Adipocyte (in vitro differentiated cells): ENCODE measurements at regions not wholly inside any gene's neighbourhood (a gene's known extent, or its start where the extent isn't known, plus 50 kb on each side); places are given as distances from the start of the nearest gene placed in this dataset.

Source experiments
- DNase-seq: peaks from one replicate; pipeline ENCODE4 v3.0.0-alpha.2; 2015; ENCODE audit warnings: low read depth
- H3K27me3 ChIP-seq: replicated peaks from 2 replicates; pipeline ENCODE4 v1.7.0; 2013; ENCODE audit warnings: mild to moderate bottlenecking, low read length, moderate library complexity; ENCODE audit not compliant: control insufficient read depth, insufficient read depth
- H3K36me3 ChIP-seq: 2 replicates; pipeline ENCODE4 v1.7.0; 2013; ENCODE audit warnings: low read length, mild to moderate bottlenecking, moderate library complexity; ENCODE audit not compliant: control insufficient read depth, insufficient read depth, severe bottlenecking
- H3K4me1 ChIP-seq: 2 replicates; pipeline ENCODE4 v1.7.0; 2013; ENCODE audit warnings: mild to moderate bottlenecking, low read length, moderate library complexity; ENCODE audit not compliant: control insufficient read depth, insufficient read depth
- H3K4me3 ChIP-seq: 2 replicates; pipeline ENCODE4 v1.7.0; 2013; ENCODE audit warnings: mild to moderate bottlenecking, low read length, moderate library complexity
- H3K9ac ChIP-seq: 2 replicates; pipeline ENCODE4 v1.7.0; 2013; ENCODE audit warnings: mild to moderate bottlenecking, low read length, moderate library complexity
- H3K9me3 ChIP-seq: 2 replicates; pipeline ENCODE4 v1.7.0; 2013; ENCODE audit warnings: mild to moderate bottlenecking, low read length, moderate library complexity; ENCODE audit not compliant: control insufficient read depth

DNA sequence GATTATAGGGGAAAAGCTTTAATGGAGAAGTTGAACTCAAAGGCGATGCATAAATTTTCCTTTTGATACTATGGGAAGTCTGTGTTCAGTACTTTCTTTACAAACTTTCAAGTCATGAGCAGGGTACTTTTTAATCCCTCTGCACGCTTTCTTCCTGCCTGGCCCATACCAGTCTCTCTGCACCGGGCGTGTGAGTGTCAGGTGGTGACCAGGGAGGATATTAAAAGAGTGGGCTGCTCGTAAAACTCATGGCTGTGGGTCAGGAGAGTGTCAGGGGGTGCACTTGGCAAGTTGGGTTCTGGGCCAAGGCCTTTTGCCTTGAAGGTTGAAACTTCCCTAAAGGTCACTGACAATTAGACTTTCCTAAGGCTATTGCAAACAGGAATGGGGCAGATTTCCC is 367.8 kb downstream of the GPD2 start:
- H3K9me3 ChIP-seq = peaks cover 4% of the 10 kb centered on the region
- H3K4me1 ChIP-seq = no peaks in the 10 kb centered on the region
- no peaks in the 10 kb centered on the region for H3K27me3 ChIP-seq
- no peak overlapping the region for H3K9ac ChIP-seq
- no peak overlapping the region for H3K4me3 ChIP-seq
- no peak for DNase-seq
- no peaks in the 10 kb centered on the region for H3K36me3 ChIP-seq

DNA sequence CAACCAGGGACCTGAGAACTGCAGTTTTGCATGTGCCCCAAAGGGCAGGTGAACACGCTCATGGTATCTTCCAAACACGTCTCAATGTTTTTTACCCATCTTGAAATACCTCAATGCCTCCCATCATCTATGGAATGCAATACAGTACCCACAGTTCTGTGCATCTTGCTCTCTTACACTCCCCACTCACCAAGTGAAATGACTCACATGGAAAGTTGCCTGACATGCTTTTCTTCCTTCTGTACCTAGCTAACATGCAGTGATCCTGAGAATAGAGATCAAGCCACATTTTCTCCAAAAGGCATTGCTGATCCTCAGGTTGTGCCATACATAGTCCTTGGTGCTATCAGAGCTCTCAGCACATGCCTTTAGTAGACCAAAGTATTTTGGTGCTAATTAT is 373.9 kb downstream of the GPD2 start:
- H3K27me3 ChIP-seq = no peaks in the 10 kb centered on the region

DNA sequence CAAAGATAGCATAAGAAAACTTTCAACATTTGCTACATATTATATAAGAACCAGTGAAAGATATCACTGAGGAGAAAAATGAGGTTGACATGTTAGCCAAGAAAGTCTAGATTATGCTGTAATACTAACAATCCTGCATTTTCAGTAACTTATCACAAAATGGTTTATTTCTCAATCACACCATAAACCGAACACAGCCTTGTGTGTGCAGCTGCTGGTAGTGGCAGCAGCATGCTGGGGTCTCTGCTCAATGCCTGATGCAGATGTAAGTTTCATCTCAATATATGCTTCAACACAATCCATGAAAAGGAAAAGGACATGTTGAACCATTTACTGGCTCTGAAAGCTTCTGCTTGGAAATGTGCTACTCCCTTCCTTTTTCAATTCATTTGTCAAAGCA is 376.3 kb downstream of the GPD2 start:
- Histone ChIP-seq H3K4me3 (no peak overlapping the region), H3K4me1 (no peaks in the 10 kb centered on the region), H3K9me3 (no peaks in the 10 kb centered on the region), H3K36me3 (no peaks in the 10 kb centered on the region), H3K27me3 (no peaks in the 10 kb centered on the region), H3K9ac (no peak overlapping the region)
- no peak for DNase-seq

More for the DNA sequence above, 373.9 kb downstream of the GPD2 start:
- no peak overlapping the region for H3K4me3 ChIP-seq
- H3K4me1 ChIP-seq = no peaks in the 10 kb centered on the region
- no peak overlapping the region for H3K9ac ChIP-seq
- H3K36me3 ChIP-seq = no peaks in the 10 kb centered on the region
- peaks cover 4% of the 10 kb centered on the region for H3K9me3 ChIP-seq
- no peak for DNase-seq

DNA sequence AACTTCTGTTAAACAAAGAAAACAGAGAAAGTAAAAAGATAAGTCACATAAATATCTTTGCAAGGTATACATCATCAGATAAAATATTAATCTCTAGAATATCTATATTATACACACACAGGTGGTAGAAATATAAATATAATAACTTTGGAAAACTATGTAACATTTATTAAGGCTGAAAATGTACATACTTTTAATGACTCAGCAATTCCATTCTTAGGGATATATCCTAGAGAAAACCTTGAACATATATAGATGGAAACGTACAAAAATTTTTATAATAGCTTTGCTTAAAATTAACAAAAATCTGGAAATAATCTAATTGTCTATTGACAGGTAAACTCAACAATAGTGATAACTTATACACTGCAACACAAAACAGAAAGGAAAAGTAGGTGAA is 381.3 kb downstream of the GPD2 start:
- Histone ChIP-seq H3K4me3 (no peak overlapping the region), H3K9me3 (no peaks in the 10 kb centered on the region), H3K27me3 (no peaks in the 10 kb centered on the region), H3K9ac (no peak overlapping the region), H3K36me3 (no peaks in the 10 kb centered on the region), H3K4me1 (no peaks in the 10 kb centered on the region)
- DNase-seq = no peak

DNA sequence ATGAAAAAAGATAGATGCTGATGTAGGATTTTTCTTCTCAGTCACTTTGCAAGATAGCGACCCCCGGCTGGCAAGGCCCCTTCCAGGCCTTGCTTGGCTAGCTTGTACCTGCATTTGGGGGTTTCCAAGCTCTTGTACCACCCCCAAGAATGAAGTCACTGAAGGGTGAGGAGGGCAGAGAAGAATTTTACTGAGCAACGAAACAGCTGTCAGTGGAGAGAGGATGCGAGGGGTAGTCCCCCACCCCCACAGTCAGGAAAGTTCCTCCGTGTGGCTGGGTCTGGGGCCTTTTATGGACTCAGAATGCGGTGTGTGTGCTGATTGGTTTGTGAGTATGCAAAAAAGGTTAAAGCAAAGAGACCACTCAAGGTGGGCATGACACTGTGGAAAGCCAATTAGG is 382.0 kb downstream of the GPD2 start:
- no peak for DNase-seq
- Histone ChIP-seq H3K9me3 (no peaks in the 10 kb centered on the region), H3K27me3 (no peaks in the 10 kb centered on the region), H3K36me3 (no peaks in the 10 kb centered on the region), H3K4me1 (no peaks in the 10 kb centered on the region), H3K9ac (no peak overlapping the region), H3K4me3 (no peak overlapping the region)

DNA sequence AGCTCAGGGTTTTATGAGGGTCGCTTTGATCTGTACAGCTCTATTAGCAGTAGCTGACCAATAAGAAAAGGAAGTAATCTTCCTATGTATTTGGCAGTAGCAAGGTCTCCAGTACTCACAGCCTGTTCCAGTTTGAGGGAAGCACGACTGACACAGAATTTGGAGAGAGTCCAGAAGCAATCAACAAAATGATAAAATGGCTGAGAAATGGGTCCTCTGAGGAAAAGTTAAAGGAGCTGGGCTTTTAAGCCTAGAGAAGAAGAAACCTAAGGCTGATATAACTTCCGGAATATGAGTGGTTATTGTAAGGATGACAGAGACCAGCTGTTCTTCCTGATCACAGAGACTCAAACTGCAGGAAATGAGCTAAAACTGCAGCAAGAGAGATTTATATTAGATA is 382.8 kb downstream of the GPD2 start:
- Histone ChIP-seq H3K9me3 (no peaks in the 10 kb centered on the region), H3K9ac (no peak overlapping the region), H3K4me3 (no peak overlapping the region), H3K27me3 (no peaks in the 10 kb centered on the region), H3K36me3 (no peaks in the 10 kb centered on the region), H3K4me1 (no peaks in the 10 kb centered on the region)
- DNase-seq = peak; percentile 26

DNA sequence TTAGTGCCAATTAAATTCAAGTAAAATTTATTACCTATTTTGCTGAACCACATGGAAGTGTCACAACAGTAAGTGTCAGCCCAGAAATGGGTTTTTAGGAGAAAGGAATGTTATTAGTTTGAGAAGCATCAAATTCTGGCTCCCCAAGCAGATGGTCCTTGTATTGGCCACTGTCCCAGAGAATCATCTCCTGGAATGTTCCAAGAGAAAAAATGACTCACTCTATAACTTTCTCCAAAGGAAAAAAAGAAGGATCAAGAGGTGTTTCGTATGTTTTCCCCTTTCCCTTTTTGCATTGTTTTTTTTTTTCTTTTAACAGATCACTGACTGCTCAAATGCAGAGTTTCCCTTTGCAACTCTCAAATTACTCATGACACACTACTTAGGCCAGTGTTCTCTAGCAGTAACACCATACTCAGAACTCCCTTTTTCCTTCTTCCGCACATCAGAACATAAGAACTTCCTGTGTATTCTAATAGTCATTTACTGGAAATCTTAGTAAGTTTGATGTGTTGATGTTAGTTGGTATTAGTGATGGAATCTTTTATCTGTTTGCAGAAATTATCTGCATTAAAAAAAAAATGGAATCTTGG is 390.3 kb downstream of the GPD2 start:
- DNase-seq = peak; percentile 59
- H3K27me3 ChIP-seq = no peaks in the 10 kb centered on the region
- H3K4me3 ChIP-seq = no peak overlapping the region
- H3K9ac ChIP-seq = peak overlapping the region; percentile 22
- no peaks in the 10 kb centered on the region for H3K9me3 ChIP-seq
- no peaks in the 10 kb centered on the region for H3K36me3 ChIP-seq
- peaks cover 12% of the 10 kb centered on the region for H3K4me1 ChIP-seq

DNA sequence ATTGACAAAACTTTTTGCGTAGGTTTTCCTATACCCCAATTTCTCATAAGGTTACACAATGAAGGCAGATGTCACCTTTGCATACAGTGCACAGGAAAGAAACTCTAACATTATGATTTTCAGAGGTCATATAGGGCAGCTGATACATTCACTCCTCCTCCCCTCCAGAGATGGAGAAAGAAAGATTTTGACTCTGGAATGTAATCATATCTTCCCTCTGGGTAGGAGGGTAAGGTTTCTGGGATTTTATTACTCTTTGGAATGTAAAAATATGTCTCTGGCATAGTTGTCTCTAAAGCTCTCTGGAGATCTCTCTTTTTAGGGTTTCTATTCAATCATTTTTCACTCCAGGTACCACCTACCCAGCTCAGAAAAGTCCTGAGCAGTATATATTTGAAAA is 398.3 kb downstream of the GPD2 start:
- no peak for DNase-seq
- no peaks in the 10 kb centered on the region for H3K4me1 ChIP-seq

DNA sequence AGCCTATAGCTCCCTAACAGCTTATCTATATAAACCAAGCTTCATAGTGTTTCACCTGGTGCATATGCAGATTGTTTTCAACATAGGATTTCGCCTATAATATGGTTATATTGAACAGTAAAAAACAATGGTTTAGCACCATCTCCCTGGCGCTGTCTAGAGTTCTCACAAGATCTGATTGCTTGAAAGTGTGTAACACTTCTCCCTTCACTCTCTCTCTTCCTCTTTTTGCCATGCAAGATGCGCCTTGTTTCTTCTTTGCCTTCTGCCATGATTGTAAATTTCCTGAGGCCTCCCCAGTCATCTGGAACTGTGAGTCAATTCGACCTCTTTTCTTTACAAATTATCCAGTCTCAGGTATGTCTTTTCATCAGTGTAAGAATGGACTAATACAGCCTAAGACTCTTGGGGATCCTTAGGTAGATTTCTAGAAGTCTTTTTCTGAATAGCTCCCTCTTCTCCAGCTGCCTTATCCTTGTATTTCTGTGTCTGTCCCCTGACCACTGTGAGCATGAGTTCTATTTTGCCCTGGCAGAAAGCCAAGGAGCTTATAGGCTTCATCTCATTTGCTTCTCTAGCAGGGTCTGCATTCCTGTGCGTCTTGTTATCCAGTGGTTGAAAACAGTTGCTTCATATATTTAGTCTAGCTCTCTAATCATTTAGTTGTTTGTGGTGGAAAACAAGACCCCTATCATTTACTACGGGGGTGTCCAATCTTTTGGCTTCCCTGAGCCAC is 401.6 kb downstream of the GPD2 start:
- no peak for DNase-seq
- H3K9ac ChIP-seq = no peak overlapping the region
- H3K4me3 ChIP-seq = no peak overlapping the region
- H3K27me3 ChIP-seq = no peaks in the 10 kb centered on the region
- no peaks in the 10 kb centered on the region for H3K4me1 ChIP-seq
- H3K9me3 ChIP-seq = no peaks in the 10 kb centered on the region
- H3K36me3 ChIP-seq = no peaks in the 10 kb centered on the region

More for the DNA sequence above, 398.3 kb downstream of the GPD2 start:
- Histone ChIP-seq H3K36me3 (no peaks in the 10 kb centered on the region), H3K27me3 (no peaks in the 10 kb centered on the region), H3K4me3 (no peak overlapping the region), H3K9ac (no peak overlapping the region), H3K9me3 (no peaks in the 10 kb centered on the region)

DNA sequence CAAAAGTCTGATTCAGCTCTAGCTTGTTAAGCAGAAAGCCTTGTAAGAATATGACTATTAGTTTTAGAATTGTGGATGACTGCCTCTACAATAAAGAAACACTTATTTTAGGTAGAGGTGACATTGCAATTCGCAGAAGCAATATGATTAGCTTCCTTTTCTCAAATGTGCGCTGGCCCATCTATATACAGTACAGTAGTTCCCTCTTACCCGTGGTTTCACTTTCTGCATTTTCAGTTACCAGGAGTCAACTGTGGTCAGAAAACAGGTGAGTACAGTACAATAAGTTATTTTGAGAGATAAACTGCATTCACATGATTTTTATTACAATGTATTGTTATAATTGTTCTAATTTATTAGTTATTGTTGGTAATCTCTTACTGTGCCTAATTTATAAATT is 405.1 kb downstream of the GPD2 start:
- H3K9me3 ChIP-seq = no peaks in the 10 kb centered on the region
- H3K36me3 ChIP-seq = no peaks in the 10 kb centered on the region
- H3K4me3 ChIP-seq = no peak overlapping the region
- H3K27me3 ChIP-seq = no peaks in the 10 kb centered on the region
- peak; percentile 12 for DNase-seq
- H3K9ac ChIP-seq = no peak overlapping the region
- no peaks in the 10 kb centered on the region for H3K4me1 ChIP-seq

DNA sequence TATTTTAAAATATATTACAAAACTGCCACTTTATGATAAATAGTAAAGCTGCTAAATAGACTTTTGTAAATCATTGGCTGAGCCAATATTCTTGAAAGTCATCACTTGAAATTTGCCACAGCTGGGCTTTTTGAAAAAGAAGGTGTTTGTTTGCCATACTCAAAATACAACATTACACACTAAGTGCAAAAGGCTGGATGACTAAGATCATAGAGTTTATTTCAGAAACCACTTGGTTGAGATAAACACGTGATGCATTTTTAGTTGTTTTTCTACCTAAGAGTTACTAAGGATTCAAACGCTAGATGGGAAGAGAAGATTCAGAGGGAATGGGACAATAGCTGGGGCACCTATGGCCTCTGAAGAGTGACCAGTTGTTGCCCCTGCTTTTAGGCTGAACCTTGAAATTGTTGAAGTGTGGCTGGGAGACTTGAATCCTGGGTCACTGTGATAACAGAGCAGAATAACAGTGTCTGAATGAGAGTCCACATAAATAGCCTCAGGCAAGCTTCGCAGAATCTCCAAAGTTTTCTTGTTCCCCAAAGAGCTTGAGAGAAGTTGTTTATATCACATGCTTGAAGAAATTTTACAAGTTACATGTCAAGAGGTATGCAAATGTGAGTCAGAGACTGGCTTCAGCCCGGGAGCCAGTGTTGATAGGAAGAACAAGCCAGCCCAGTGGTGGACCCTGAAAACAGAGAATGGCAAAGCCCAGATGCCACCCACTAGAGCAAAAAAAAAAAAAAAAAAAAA is 409.8 kb downstream of the GPD2 start:
- Histone ChIP-seq H3K4me1 (no peaks in the 10 kb centered on the region), H3K27me3 (no peaks in the 10 kb centered on the region), H3K9ac (no peak overlapping the region), H3K4me3 (no peak overlapping the region), H3K9me3 (no peaks in the 10 kb centered on the region), H3K36me3 (no peaks in the 10 kb centered on the region)
- DNase-seq = peak; percentile 27
